Spleen (tissue), 7 donors: ENCODE measurements at regions not wholly inside any gene's neighbourhood (a gene's known extent, or its start where the extent isn't known, plus 50 kb on each side); places are given as distances from the start of the nearest gene placed in this dataset.

Source experiments
- CTCF ChIP-seq, 11 experiments: fragments of 200-600 bp in 7 of 11; fragments of 450-650 bp in 4 of 11; sonication (generic) in 4 of 11; IDR thresholded peaks in 8 of 11; conservative IDR thresholded peaks in 3 of 11; 1 replicate in 7 of 11; 2 replicates in 4 of 11; pipeline versions ENCODE4 v1.4.0 to v1.8.0; 2016 to 2021; ENCODE audit warnings: antibody characterized with exemption in 11 of 11, inconsistent platforms in 4 of 11, mild to moderate bottlenecking in 1 of 11
- POLR2A ChIP-seq, 3 donors: fragments of 450-650 bp; IDR thresholded peaks; one replicate each; pipeline ENCODE4 v1.5.1; 2017; ENCODE audit warnings: antibody characterized with exemption in 3 of 3, mild to moderate bottlenecking in 1 of 3
- POLR2AphosphoS5 ChIP-seq, 3 donors: sonication (generic); formaldehyde crosslinking; IDR thresholded peaks; one replicate each; pipeline ENCODE4 v1.5.1; 2017; ENCODE audit warnings: antibody characterized with exemption in 3 of 3
- donor health status: DM: no; HTN: no; CAD: no; lungs with moderate emphysema.
- donor health status: DM: no; HTN: no; CAD: no.
- donor health status: DM: no; HTN: no; CAD: no.

DNA sequence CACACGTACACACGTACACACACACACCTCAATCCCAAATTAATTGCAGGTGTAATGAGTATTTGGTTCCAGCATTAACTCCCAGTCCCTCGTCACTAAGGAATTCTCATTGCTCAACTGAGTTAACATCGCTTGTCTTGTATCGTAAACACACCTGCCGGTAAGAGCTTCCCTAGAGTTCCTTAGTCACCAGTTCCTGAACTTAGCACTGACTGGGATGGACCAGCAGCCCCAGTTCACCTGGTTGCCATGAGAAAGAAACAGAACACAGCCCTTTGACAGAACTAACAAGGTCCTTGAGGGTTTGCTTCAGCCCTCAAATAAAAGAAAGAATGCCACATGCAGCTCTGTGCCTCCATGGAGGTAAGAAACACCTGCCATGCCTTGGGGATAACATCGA, 66.3 kb upstream of the SLCO3A1 start:
- TF ChIP-seq CTCF (IDR thresholded peaks at IDR 0.05 in 8 of 11, conservative IDR thresholded peaks at IDR 0.05 in 3 of 11) (no peak), POLR2A (IDR thresholded peaks at IDR 0.05) (no peak), POLR2AphosphoS5 (IDR thresholded peaks at IDR 0.05) (no peak)
